Endothelial cell of umbilical vein (primary cell): ENCODE measurements at regions not wholly inside any gene's neighbourhood (a gene's known extent, or its start where the extent isn't known, plus 50 kb on each side); places are given as distances from the start of the nearest gene placed in this dataset.

Source experiments
- BruUV-seq: library from RNA; stranded (reverse); fragments of 400-500 nt; replicated peaks from 2 replicates; lab custom pipeline; 2021; lab: Mats Ljungman, UMichigan
- CTCF ChIA-PET: fragments of 300-600, 350-600 bp; sonication (Branson Sonifier 250); formaldehyde crosslinking; loops from one replicate; lab custom pipeline; 2021; ENCODE audit warnings: antibody characterized with exemption, inconsistent platforms; lab: Charles Lee
- POLR2A ChIA-PET: fragments of 300-600, 350-600 bp; sonication (Branson Sonifier 250); formaldehyde crosslinking; loops from one replicate; lab custom pipeline; 2021; ENCODE audit warnings: antibody characterized with exemption, inconsistent platforms; lab: Charles Lee
- DNase-seq: peaks from one replicate; pipeline ENCODE4 v3.0.0-alpha.2; 2011; ENCODE audit warnings: low read depth, low spot score
- FAIRE-seq: peaks from 2 replicates; lab custom pipeline; 2011; peaks lifted over from hg19 to GRCh38; lab: Jason Lieb, UNC
- H2AFZ ChIP-seq: 2 replicates; pipeline ENCODE4 v1.6.0; 2012; ENCODE audit warnings: low read depth, low read length, control low read depth, inconsistent platforms
- H3K27ac ChIP-seq: 2 replicates; pipeline ENCODE4 v1.5.1; 2011; ENCODE audit warnings: low read depth, mild to moderate bottlenecking, control low read depth, low read length, moderate library complexity; ENCODE audit not compliant: insufficient read depth
- H3K27me3 ChIP-seq, 2 experiments: 2 replicates each; pipeline versions ENCODE4 v1.6.0 to v1.6.1; 2011; ENCODE audit warnings: low read length in 2 of 2, mixed read lengths in 1 of 2; ENCODE audit not compliant: control insufficient read depth in 2 of 2, insufficient read depth in 2 of 2
- H3K36me3 ChIP-seq, 2 experiments: 2 replicates in 1 of 2; 3 replicates in 1 of 2; pipeline ENCODE4 v1.5.1; 2011; ENCODE audit warnings: low read length in 2 of 2, mild to moderate bottlenecking in 1 of 2, moderate library complexity in 1 of 2; ENCODE audit not compliant: control insufficient read depth in 2 of 2, insufficient read depth in 2 of 2; ENCODE audit errors: extremely low read depth in 1 of 2
- H3K4me1 ChIP-seq: 3 replicates; pipeline ENCODE4 v1.5.1; 2011; ENCODE audit warnings: mild to moderate bottlenecking, low read length; ENCODE audit not compliant: control insufficient read depth, insufficient read depth; ENCODE audit errors: extremely low read depth
- H3K4me2 ChIP-seq: 2 replicates; pipeline ENCODE4 v1.6.1; 2011; ENCODE audit warnings: low read length, control low read depth, mixed read lengths; ENCODE audit not compliant: insufficient read depth
- H3K4me3 ChIP-seq, 3 experiments: fragments of 200-600 bp in 1 of 3; sonication (generic), shearing (Covaris generic) in 1 of 3; replicated peaks in 1 of 3; 2 replicates each; pipeline ENCODE4 v1.5.1; 2011 to 2016; ENCODE audit warnings: control low read depth in 3 of 3, low read length in 3 of 3, mild to moderate bottlenecking in 2 of 3, inconsistent platforms in 1 of 3, low read depth in 1 of 3, moderate library complexity in 1 of 3; ENCODE audit not compliant: insufficient read depth in 1 of 3
- H3K79me2 ChIP-seq: 2 replicates; pipeline ENCODE4 v1.6.0; 2012; ENCODE audit warnings: low read length, inconsistent platforms; ENCODE audit not compliant: control insufficient read depth, insufficient read depth
- H3K9ac ChIP-seq: replicated peaks from 2 replicates; pipeline ENCODE3; 2011; ENCODE audit warnings: low read length, control low read depth; ENCODE audit not compliant: insufficient read depth; ENCODE audit errors: extremely low read depth
- H3K9me1 ChIP-seq: replicated peaks from 3 replicates; pipeline ENCODE4 v1.6.0; 2011; ENCODE audit warnings: mild to moderate bottlenecking, low read length; ENCODE audit not compliant: control insufficient read depth, insufficient read depth; ENCODE audit errors: extremely low read depth
- H3K9me3 ChIP-seq: replicated peaks from 2 replicates; pipeline ENCODE4 v1.5.1; 2012; ENCODE audit warnings: low read length, inconsistent platforms; ENCODE audit not compliant: control insufficient read depth, insufficient read depth
- H4K20me1 ChIP-seq: replicated peaks from 2 replicates; pipeline ENCODE3; 2011; ENCODE audit warnings: mild to moderate bottlenecking, low read length; ENCODE audit not compliant: control insufficient read depth, insufficient read depth; ENCODE audit errors: extremely low read depth
- CTCF ChIP-seq, 2 donors: IDR thresholded peaks; 1 replicate in 1 of 2; 2 replicates in 1 of 2; pipeline ENCODE4 v1.5.1; 2011; ENCODE audit warnings: low read length in 2 of 2, mild to moderate bottlenecking in 2 of 2, moderate library complexity in 2 of 2, control low read depth in 1 of 2, inconsistent platforms in 1 of 2, low read depth in 1 of 2; ENCODE audit not compliant: insufficient read depth in 1 of 2; ENCODE audit errors: extremely low read depth in 1 of 2
- EZH2 ChIP-seq: IDR thresholded peaks from 2 replicates; pipeline ENCODE4 v1.6.1; 2012; ENCODE audit warnings: borderline replicate concordance, low read depth, mild to moderate bottlenecking, moderate library complexity, low read length, inconsistent platforms; ENCODE audit not compliant: severe bottlenecking
- FOS ChIP-seq: IDR thresholded peaks from 2 replicates; pipeline ENCODE4 v1.6.1; 2011; ENCODE audit warnings: mild to moderate bottlenecking, low read length, moderate library complexity, borderline replicate concordance; ENCODE audit not compliant: insufficient read depth
- GATA2 ChIP-seq: IDR thresholded peaks from 2 replicates; pipeline ENCODE4 v1.7.0; 2011; ENCODE audit warnings: low read depth, mild to moderate bottlenecking, moderate library complexity, mixed read lengths, low read length; ENCODE audit not compliant: insufficient read length, insufficient read depth
- JUN ChIP-seq: IDR thresholded peaks from 2 replicates; pipeline ENCODE4 v1.6.1; 2011; ENCODE audit warnings: borderline replicate concordance, low read depth; ENCODE audit not compliant: insufficient read length, insufficient read depth
- MAX ChIP-seq: IDR thresholded peaks from 2 replicates; pipeline ENCODE4 v1.6.1; 2011; ENCODE audit not compliant: insufficient read depth, insufficient read length
- MYC ChIP-seq: IDR thresholded peaks from one replicate; pipeline ENCODE4 v1.6.1; 2011; ENCODE audit warnings: mild to moderate bottlenecking, low read depth, low read length
- POLR2A ChIP-seq: IDR thresholded peaks from 2 replicates; pipeline ENCODE4 v1.6.1; 2012; ENCODE audit warnings: low read depth, mild to moderate bottlenecking, control low read depth, low read length
- POLR2AphosphoS5 ChIP-seq: IDR thresholded peaks from 2 replicates; pipeline ENCODE4 v1.6.1; 2012; ENCODE audit warnings: low read depth, mild to moderate bottlenecking, control low read depth, low read length, moderate library complexity; ENCODE audit not compliant: insufficient read depth
- dilution Hi-C: fragments of 300-500 bp; cut with MboI; formaldehyde crosslinking; loops from one replicate; pipeline ENCODE4 v1.15.0; 2019; ENCODE audit warnings: low sequenced_read_pairs; ENCODE audit not compliant: extremely low pct_ligation_motif_present
- intact Hi-C: fragments of 100-400 bp; cut with micrococcal nuclease; formaldehyde crosslinking; loops from one replicate; pipeline ENCODE4 v1.10.0; 2022

- no TSS peak for BruUV-seq
- Histone ChIP-seq H3K79me2 (no peaks in the 10 kb centered on the region), H4K20me1 (no peaks in the 10 kb centered on the region), H3K9ac (no peak overlapping the region), H3K36me3 (no peaks in the 10 kb centered on the region), H3K4me2 (no peak overlapping the region), H3K4me1 (no peaks in the 10 kb centered on the region), H2AFZ (no peak overlapping the region), H3K9me1 (no peaks in the 10 kb centered on the region), H3K27ac (no peak overlapping the region), H3K4me3 (no peak overlapping the region), H3K9me3 (no peaks in the 10 kb centered on the region), H3K27me3 (no peaks in the 10 kb centered on the region)
- intact Hi-C loops (no loop called here), dilution Hi-C loops (no loop called here)
- TF ChIP-seq MAX (no peak), GATA2 (no peak), JUN (no peak)
- POLR2A ChIA-PET = no interaction called here
- FAIRE-seq (no peak), DNase-seq (no peak)
- CTCF ChIA-PET = interaction anchor here (0.6 kb wide), 1 partner anchor 859 kb away, joined by 3 read pairs; no protein-coding TSS in a partner anchor
These were observed 119.2 kb upstream of the GRID2 start for GRCh38 chr4:92184566-92184965.

GRCh38 chr4:92186239-92186638 is 117.5 kb upstream of the GRID2 start:
- no TSS peak for BruUV-seq
- Histone ChIP-seq H3K27me3 (no peaks in the 10 kb centered on the region), H3K9ac (no peak overlapping the region), H3K27ac (no peak overlapping the region), H3K9me1 (no peaks in the 10 kb centered on the region), H3K9me3 (no peaks in the 10 kb centered on the region), H3K79me2 (no peaks in the 10 kb centered on the region), H4K20me1 (no peaks in the 10 kb centered on the region), H3K4me2 (no peak overlapping the region), H3K4me3 (no peak overlapping the region), H2AFZ (no peak overlapping the region), H3K36me3 (no peaks in the 10 kb centered on the region), H3K4me1 (no peaks in the 10 kb centered on the region)
- dilution Hi-C loops = no loop called here
- ChIA-PET POLR2A (no interaction called here), CTCF (no interaction called here)
- intact Hi-C loops = no loop called here
- FAIRE-seq = no peak
- TF ChIP-seq CTCF (IDR thresholded peaks at IDR 0.05; ENCODE audit: extremely low read depth in 1 of 2, insufficient read depth in 1 of 2, low read depth in 1 of 2, low read length in 2 of 2) (no peak), JUN (no peak), FOS (no peak), POLR2A (no peak), MYC (no peak), EZH2 (no peak), GATA2 (no peak), POLR2AphosphoS5 (no peak), MAX (no peak)
- no peak for DNase-seq
